ENCODE measurements at regions not wholly inside any gene's neighbourhood (a gene's known extent, or its start where the extent isn't known, plus 50 kb on each side); places are given as distances from the start of the nearest gene placed in this dataset.
"Not testable (repeated sequence)": the region's sequence is repeated elsewhere in the genome, so short reads cannot be mapped to it uniquely, and the experiment has no call there.

GRCh38 chr10:64174666-64175255 is 653.6 kb downstream of the REEP3 start:
- Histone ChIP-seq H3K36me3 (ENCODE audit: control insufficient read depth, insufficient read depth, low read length) (no peaks in the 10 kb centered on the region), H3K9ac (ENCODE audit: low read length) (no peak overlapping the region)

DNA sequence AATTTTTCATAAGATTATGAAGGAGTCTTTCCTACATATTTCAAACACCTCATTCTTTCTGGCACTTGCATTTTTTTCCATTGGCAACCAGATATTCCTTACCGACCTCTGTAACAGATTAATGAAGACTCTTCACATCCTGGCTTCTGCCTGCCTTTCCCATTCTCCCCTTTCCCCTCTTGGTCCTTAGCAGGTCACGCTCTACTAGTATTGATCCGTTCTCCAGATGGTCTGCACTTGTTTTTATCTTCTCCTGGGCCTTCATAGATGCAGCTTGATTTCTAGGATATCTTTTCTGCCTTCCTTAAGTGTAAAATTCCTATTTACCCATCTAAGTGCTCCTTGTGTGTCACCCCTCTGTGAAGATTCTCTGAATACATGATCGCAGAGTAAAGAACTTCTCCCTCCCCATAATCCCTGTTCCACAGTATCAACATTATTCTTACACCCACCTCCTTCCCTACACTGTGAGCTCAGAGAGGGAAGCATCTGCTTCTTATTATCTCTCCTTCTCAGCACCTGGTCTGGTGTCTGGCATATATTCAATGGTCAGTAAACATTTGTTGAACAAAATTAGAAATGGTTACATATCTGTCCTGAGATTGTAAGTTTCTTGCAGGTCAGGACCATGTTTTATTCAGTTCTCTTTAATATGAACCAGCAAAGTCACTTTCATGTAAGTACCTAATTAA is 654.2 kb downstream of the REEP3 start:
- H3K4me1 ChIP-seq (ENCODE audit: control insufficient read depth, insufficient read depth, low read length) = no peaks in the 10 kb centered on the region
- no peak overlapping the region for H3K9ac ChIP-seq (ENCODE audit: low read length)
- H3K27ac ChIP-seq (ENCODE audit: low read depth, low read length) = no peak overlapping the region
- no peaks in the 10 kb centered on the region for H3K36me3 ChIP-seq (ENCODE audit: control insufficient read depth, insufficient read depth, low read length)
- no peaks in the 10 kb centered on the region for H3K27me3 ChIP-seq (ENCODE audit: control insufficient read depth, insufficient read depth, low read length)
- no peak overlapping the region for H3K4me3 ChIP-seq (ENCODE audit: low read length)

More at GRCh38 chr10:64174666-64175255, 653.6 kb downstream of the REEP3 start:
- Histone ChIP-seq H3K4me1 (ENCODE audit: control insufficient read depth, insufficient read depth, low read length) (no peaks in the 10 kb centered on the region), H3K27ac (ENCODE audit: low read depth, low read length) (no peak overlapping the region), H3K4me3 (ENCODE audit: low read length) (no peak overlapping the region), H3K27me3 (ENCODE audit: control insufficient read depth, insufficient read depth, low read length) (no peaks in the 10 kb centered on the region)

GRCh38 chr10:64182671-64183070 is 661.5 kb downstream of the REEP3 start:
- H3K9ac ChIP-seq (ENCODE audit: low read length) = no peak overlapping the region
- H3K27me3 ChIP-seq (ENCODE audit: control insufficient read depth, insufficient read depth, low read length) = no peaks in the 10 kb centered on the region
- H3K36me3 ChIP-seq (ENCODE audit: control insufficient read depth, insufficient read depth, low read length) = no peaks in the 10 kb centered on the region
- no peak overlapping the region for H3K4me3 ChIP-seq (ENCODE audit: low read length)
- H3K27ac ChIP-seq (ENCODE audit: low read depth, low read length) = no peak overlapping the region
- H3K4me1 ChIP-seq (ENCODE audit: control insufficient read depth, insufficient read depth, low read length) = no peaks in the 10 kb centered on the region

DNA sequence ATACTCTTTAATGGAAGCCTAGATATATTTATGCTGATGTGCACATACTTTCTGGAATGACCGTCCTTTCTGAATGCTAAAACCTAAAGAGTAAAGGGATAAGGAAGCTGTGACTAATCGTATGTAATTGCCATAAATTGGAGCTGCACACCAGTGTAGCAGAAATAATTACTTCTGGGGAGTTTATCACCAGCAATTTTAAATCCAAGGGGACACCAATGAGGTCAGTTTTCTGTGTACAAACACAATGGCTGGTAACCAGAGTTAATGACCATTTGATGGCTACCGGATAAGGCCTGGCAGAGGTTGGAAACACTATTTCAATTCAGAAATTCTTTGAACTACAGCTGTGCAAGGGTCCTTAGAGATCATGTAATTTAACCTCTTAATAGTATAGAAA is 670.1 kb downstream of the REEP3 start:
- H3K4me1 ChIP-seq (ENCODE audit: control insufficient read depth, insufficient read depth, low read length) = no peaks in the 10 kb centered on the region
- H3K4me3 ChIP-seq (ENCODE audit: low read length) = no peak overlapping the region
- no peaks in the 10 kb centered on the region for H3K36me3 ChIP-seq (ENCODE audit: control insufficient read depth, insufficient read depth, low read length)
- no peak overlapping the region for H3K9ac ChIP-seq (ENCODE audit: low read length)
- H3K27me3 ChIP-seq (ENCODE audit: control insufficient read depth, insufficient read depth, low read length) = no peaks in the 10 kb centered on the region
- no peak overlapping the region for H3K27ac ChIP-seq (ENCODE audit: low read depth, low read length)

GRCh38 chr10:64196638-64197315 is 675.6 kb downstream of the REEP3 start:
- Histone ChIP-seq H3K36me3 (ENCODE audit: control insufficient read depth, insufficient read depth, low read length) (no peaks in the 10 kb centered on the region), H3K4me1 (ENCODE audit: control insufficient read depth, insufficient read depth, low read length) (no peaks in the 10 kb centered on the region), H3K4me3 (ENCODE audit: low read length) (no peak overlapping the region), H3K27me3 (ENCODE audit: control insufficient read depth, insufficient read depth, low read length) (no peaks in the 10 kb centered on the region), H3K27ac (ENCODE audit: low read depth, low read length) (no peak overlapping the region), H3K9ac (ENCODE audit: low read length) (no peak overlapping the region)

DNA sequence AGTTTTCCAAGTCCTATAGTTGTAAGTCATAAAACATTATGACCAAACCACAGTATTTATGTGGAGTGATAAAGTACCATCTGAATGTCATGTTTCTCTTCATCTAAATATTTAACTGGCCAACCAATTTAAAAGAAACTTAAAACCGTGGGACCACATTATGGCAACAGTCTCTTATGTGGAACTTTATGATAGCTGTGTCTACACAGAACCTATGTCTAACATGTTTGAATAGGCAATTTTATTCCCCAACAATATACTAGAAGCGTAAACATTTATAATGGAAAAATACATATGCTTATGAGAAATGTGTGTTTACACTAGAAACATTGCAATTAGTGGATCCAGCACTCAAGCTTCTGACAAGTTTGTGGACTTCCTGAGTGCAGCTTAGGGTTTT is 680.7 kb downstream of the REEP3 start:
- Histone ChIP-seq H3K9ac (ENCODE audit: low read length) (no peak overlapping the region), H3K4me3 (ENCODE audit: low read length) (no peak overlapping the region), H3K27ac (ENCODE audit: low read depth, low read length) (no peak overlapping the region), H3K27me3 (ENCODE audit: control insufficient read depth, insufficient read depth, low read length) (no peaks in the 10 kb centered on the region), H3K4me1 (ENCODE audit: control insufficient read depth, insufficient read depth, low read length) (no peaks in the 10 kb centered on the region), H3K36me3 (ENCODE audit: control insufficient read depth, insufficient read depth, low read length) (no peaks in the 10 kb centered on the region)

GRCh38 chr10:64204504-64204903 is 683.3 kb downstream of the REEP3 start:
- not testable (repeated sequence) for H3K36me3 ChIP-seq (ENCODE audit: control insufficient read depth, insufficient read depth, low read length); H3K4me3 ChIP-seq (ENCODE audit: low read length); H3K4me1 ChIP-seq (ENCODE audit: control insufficient read depth, insufficient read depth, low read length); H3K9ac ChIP-seq (ENCODE audit: low read length); H3K27ac ChIP-seq (ENCODE audit: low read depth, low read length); H3K27me3 ChIP-seq (ENCODE audit: control insufficient read depth, insufficient read depth, low read length)

GRCh38 chr10:64206409-64206808 is 685.2 kb downstream of the REEP3 start:
- no peaks in the 10 kb centered on the region for H3K27me3 ChIP-seq (ENCODE audit: control insufficient read depth, insufficient read depth, low read length)
- no peaks in the 10 kb centered on the region for H3K4me1 ChIP-seq (ENCODE audit: control insufficient read depth, insufficient read depth, low read length)
- no peak overlapping the region for H3K27ac ChIP-seq (ENCODE audit: low read depth, low read length)
- no peak overlapping the region for H3K9ac ChIP-seq (ENCODE audit: low read length)
- no peak overlapping the region for H3K4me3 ChIP-seq (ENCODE audit: low read length)
- H3K36me3 ChIP-seq (ENCODE audit: control insufficient read depth, insufficient read depth, low read length) = no peaks in the 10 kb centered on the region

DNA sequence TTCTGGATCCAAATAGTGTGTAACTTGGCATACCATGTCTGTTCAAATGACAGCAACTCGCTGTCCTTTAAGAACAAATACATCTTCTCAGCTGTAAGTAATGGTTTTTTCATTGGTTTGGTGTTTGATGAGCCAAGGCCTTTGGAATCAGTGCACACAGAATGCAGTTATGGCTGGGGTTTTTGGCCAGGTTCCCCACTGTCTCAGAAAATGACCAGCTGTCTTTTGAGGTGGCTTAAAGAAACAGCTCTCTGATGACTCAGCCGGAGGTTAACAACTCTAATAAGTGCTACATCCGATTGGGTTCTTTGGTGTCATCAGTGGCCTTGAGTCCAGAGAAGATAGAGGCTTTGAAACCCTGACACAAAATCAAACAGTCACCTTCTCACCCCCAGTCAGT is 688.4 kb downstream of the REEP3 start:
- no peak overlapping the region for H3K9ac ChIP-seq (ENCODE audit: low read length)
- no peaks in the 10 kb centered on the region for H3K27me3 ChIP-seq (ENCODE audit: control insufficient read depth, insufficient read depth, low read length)
- H3K4me1 ChIP-seq (ENCODE audit: control insufficient read depth, insufficient read depth, low read length) = no peaks in the 10 kb centered on the region
- H3K36me3 ChIP-seq (ENCODE audit: control insufficient read depth, insufficient read depth, low read length) = no peaks in the 10 kb centered on the region
- no peak overlapping the region for H3K27ac ChIP-seq (ENCODE audit: low read depth, low read length)
- no peak overlapping the region for H3K4me3 ChIP-seq (ENCODE audit: low read length)

GRCh38 chr10:64210211-64210610 is 689.0 kb downstream of the REEP3 start:
- no peak overlapping the region for H3K9ac ChIP-seq (ENCODE audit: low read length)
- no peak overlapping the region for H3K27ac ChIP-seq (ENCODE audit: low read depth, low read length)
- no peak overlapping the region for H3K4me3 ChIP-seq (ENCODE audit: low read length)

DNA sequence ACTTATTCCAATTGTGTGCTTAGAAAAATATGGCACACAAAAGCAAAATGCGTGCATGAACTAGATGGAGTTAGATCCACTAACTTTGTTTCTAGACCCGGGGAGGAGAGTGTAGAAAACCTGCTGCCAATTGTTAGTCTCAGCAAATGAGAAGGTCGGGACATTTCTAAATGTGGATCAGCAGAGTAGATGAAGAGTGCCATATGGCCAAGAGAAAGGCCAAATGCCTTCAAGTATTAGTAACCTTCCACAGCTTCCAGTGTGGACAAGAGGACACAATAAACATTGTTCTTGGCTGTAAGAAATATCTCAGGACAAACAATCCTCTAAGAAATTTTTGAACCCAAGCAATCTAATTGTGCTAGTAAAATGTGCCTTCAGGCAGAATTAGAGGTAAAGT is 690.3 kb downstream of the REEP3 start:
- no peak overlapping the region for H3K27ac ChIP-seq (ENCODE audit: low read depth, low read length)
- no peak overlapping the region for H3K9ac ChIP-seq (ENCODE audit: low read length)
- H3K27me3 ChIP-seq (ENCODE audit: control insufficient read depth, insufficient read depth, low read length) = no peaks in the 10 kb centered on the region
- no peaks in the 10 kb centered on the region for H3K4me1 ChIP-seq (ENCODE audit: control insufficient read depth, insufficient read depth, low read length)
- H3K4me3 ChIP-seq (ENCODE audit: low read length) = no peak overlapping the region
- H3K36me3 ChIP-seq (ENCODE audit: control insufficient read depth, insufficient read depth, low read length) = no peaks in the 10 kb centered on the region

More at GRCh38 chr10:64210211-64210610, 689.0 kb downstream of the REEP3 start:
- H3K27me3 ChIP-seq (ENCODE audit: control insufficient read depth, insufficient read depth, low read length) = no peaks in the 10 kb centered on the region
- H3K36me3 ChIP-seq (ENCODE audit: control insufficient read depth, insufficient read depth, low read length) = no peaks in the 10 kb centered on the region
- H3K4me1 ChIP-seq (ENCODE audit: control insufficient read depth, insufficient read depth, low read length) = no peaks in the 10 kb centered on the region

- Histone ChIP-seq H3K36me3 (ENCODE audit: control insufficient read depth, insufficient read depth, low read length) (no peaks in the 10 kb centered on the region), H3K27ac (ENCODE audit: low read depth, low read length) (no peak overlapping the region), H3K27me3 (ENCODE audit: control insufficient read depth, insufficient read depth, low read length) (no peaks in the 10 kb centered on the region), H3K9ac (ENCODE audit: low read length) (no peak overlapping the region), H3K4me3 (ENCODE audit: low read length) (no peak overlapping the region), H3K4me1 (ENCODE audit: control insufficient read depth, insufficient read depth, low read length) (no peaks in the 10 kb centered on the region)
Measured at GRCh38 chr10:64215088-64215487, 693.9 kb downstream of the REEP3 start.
